ENCODE measurements at regions not wholly inside any gene's neighbourhood (a gene's known extent, or its start where the extent isn't known, plus 50 kb on each side); places are given as distances from the start of the nearest gene placed in this dataset.

GRCh38 chr7:140276001-140276400 lies 99.2 kb upstream of the KDM7A start:
- TF ChIP-seq, protein P1, sequence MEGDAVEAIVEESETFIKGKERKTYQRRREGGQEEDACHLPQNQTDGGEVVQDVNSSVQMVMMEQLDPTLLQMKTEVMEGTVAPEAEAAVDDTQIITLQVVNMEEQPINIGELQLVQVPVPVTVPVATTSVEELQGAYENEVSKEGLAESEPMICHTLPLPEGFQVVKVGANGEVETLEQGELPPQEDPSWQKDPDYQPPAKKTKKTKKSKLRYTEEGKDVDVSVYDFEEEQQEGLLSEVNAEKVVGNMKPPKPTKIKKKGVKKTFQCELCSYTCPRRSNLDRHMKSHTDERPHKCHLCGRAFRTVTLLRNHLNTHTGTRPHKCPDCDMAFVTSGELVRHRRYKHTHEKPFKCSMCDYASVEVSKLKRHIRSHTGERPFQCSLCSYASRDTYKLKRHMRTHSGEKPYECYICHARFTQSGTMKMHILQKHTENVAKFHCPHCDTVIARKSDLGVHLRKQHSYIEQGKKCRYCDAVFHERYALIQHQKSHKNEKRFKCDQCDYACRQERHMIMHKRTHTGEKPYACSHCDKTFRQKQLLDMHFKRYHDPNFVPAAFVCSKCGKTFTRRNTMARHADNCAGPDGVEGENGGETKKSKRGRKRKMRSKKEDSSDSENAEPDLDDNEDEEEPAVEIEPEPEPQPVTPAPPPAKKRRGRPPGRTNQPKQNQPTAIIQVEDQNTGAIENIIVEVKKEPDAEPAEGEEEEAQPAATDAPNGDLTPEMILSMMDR (IDR thresholded peaks at IDR 0.05), result no peak
- TF ChIP-seq POLR2AphosphoS5 (IDR thresholded peaks at IDR 0.05; ENCODE audit: insufficient read depth in 1 of 2, low read depth in 1 of 2) (no peak), POLR2A (IDR thresholded peaks at IDR 0.05) (no peak)
